ENCODE measurements at regions not wholly inside any gene's neighbourhood (a gene's known extent, or its start where the extent isn't known, plus 50 kb on each side); places are given as distances from the start of the nearest gene placed in this dataset.

DNA sequence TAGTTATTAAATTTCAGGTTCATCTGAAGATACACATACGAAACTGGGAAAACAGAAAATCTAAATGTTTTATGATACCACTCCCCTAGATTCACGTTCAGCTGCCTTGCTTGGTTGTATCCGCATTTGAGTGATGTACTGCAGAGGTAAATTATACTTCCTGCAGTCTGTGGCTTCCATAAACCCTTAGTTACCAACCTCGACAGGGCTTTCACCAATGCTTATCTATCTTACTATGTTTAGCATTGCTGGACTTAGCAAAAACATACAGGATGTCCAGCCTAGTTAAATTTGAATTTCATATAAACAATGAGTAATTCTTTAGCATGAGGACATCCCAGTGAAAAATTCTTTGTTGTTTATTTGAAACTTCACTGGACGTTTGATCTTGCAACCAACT is 108.8 kb downstream of the TMA16 start:
- no peak overlapping the region for H2BK5ac ChIP-seq (ENCODE audit: insufficient read length, low read length)
- peaks cover 9 to 11% of the 10 kb centered on the region in 2 experiments for H3K4me1 Mint-ChIP-seq
- no peaks in the 10 kb centered on the region for H3K27me3 ChIP-seq (ENCODE audit: insufficient read depth, low read length)
- H3K23ac ChIP-seq (ENCODE audit: insufficient read length, low read depth, low read length): no peak overlapping the region
- H3K18ac ChIP-seq (ENCODE audit: insufficient read length, low read depth, low read length): no peak overlapping the region
- H2AFZ ChIP-seq (ENCODE audit: low read length): no peak overlapping the region
- H3K27me3 Mint-ChIP-seq (ENCODE audit: low read depth): no peaks in the 10 kb centered on the region
- no peak overlapping the region for H2BK20ac ChIP-seq (ENCODE audit: low read depth, low read length, poor library complexity, severe bottlenecking)
- no peak overlapping the region for H3K4ac ChIP-seq (ENCODE audit: low read depth, low read length)
- H3K56ac ChIP-seq (ENCODE audit: insufficient read length, low read depth, low read length): no peak overlapping the region
- H3K27ac Mint-ChIP-seq: no peak overlapping the region
- H2BK12ac ChIP-seq (ENCODE audit: insufficient read length, low read depth, low read length): no peak overlapping the region
- no peak overlapping the region for H4K91ac ChIP-seq (ENCODE audit: insufficient read length, low read depth, low read length)
- no peak overlapping the region for H3K14ac ChIP-seq (ENCODE audit: insufficient read depth, low read length)
- H2BK120ac ChIP-seq (ENCODE audit: low read depth, low read length, poor library complexity, severe bottlenecking): no peak overlapping the region
- no peak overlapping the region for H3K4me3 Mint-ChIP-seq
- no peaks in the 10 kb centered on the region for H3K4me1 ChIP-seq (ENCODE audit: insufficient read depth, low read length)
- H3K4me2 ChIP-seq (ENCODE audit: insufficient read depth, insufficient read length, low read length): no peak overlapping the region
- H3K36me3 Mint-ChIP-seq (ENCODE audit: insufficient read depth in 1 of 3, low read depth in 3 of 3): no peaks in the 10 kb centered on the region
- H3K9me3 ChIP-seq (ENCODE audit: control insufficient read depth, low read depth, low read length): no peaks in the 10 kb centered on the region
- H4K20me1 ChIP-seq (ENCODE audit: control insufficient read depth, insufficient read depth, insufficient read length): no peaks in the 10 kb centered on the region
- no peak overlapping the region for H3K27ac ChIP-seq (ENCODE audit: insufficient read length, low read depth, low read length)
- H3K79me2 ChIP-seq (ENCODE audit: insufficient read depth, low read length): no peaks in the 10 kb centered on the region
- no peak for DNase-seq
- H3K23me2 ChIP-seq (ENCODE audit: insufficient read length, low read depth, low read length, poor library complexity, severe bottlenecking): no peaks in the 10 kb centered on the region
- no peak overlapping the region for H3T11ph ChIP-seq (ENCODE audit: low read length)
- H3K79me1 ChIP-seq (ENCODE audit: insufficient read depth, low read depth, low read length, poor library complexity, severe bottlenecking): no peaks in the 10 kb centered on the region
- no CpG with 5 or more reads among the region's 5 CpGs for WGBS (ENCODE audit: extremely low coverage, insufficient read length, low lambda C conversion rate)
- H2AK5ac ChIP-seq (ENCODE audit: insufficient read length, low read length): no peak overlapping the region
- TF ChIP-seq, protein P1, sequence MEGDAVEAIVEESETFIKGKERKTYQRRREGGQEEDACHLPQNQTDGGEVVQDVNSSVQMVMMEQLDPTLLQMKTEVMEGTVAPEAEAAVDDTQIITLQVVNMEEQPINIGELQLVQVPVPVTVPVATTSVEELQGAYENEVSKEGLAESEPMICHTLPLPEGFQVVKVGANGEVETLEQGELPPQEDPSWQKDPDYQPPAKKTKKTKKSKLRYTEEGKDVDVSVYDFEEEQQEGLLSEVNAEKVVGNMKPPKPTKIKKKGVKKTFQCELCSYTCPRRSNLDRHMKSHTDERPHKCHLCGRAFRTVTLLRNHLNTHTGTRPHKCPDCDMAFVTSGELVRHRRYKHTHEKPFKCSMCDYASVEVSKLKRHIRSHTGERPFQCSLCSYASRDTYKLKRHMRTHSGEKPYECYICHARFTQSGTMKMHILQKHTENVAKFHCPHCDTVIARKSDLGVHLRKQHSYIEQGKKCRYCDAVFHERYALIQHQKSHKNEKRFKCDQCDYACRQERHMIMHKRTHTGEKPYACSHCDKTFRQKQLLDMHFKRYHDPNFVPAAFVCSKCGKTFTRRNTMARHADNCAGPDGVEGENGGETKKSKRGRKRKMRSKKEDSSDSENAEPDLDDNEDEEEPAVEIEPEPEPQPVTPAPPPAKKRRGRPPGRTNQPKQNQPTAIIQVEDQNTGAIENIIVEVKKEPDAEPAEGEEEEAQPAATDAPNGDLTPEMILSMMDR (conservative IDR thresholded peaks at IDR 0.05): no peak
- H2BK15ac ChIP-seq (ENCODE audit: low read depth, low read length): no peak overlapping the region
- no peak overlapping the region for H3K9ac ChIP-seq (ENCODE audit: extremely low read depth, insufficient read length, low read length)
- H4K5ac ChIP-seq (ENCODE audit: insufficient read length, low read depth, low read length): no peak overlapping the region
- no peaks in the 10 kb centered on the region for H3K9me3 Mint-ChIP-seq
- no peak overlapping the region for H4K8ac ChIP-seq (replicated peaks; ENCODE audit: insufficient read length, low read depth, low read length)
